B cell (primary cell): ENCODE measurements at regions not wholly inside any gene's neighbourhood (a gene's known extent, or its start where the extent isn't known, plus 50 kb on each side); places are given as distances from the start of the nearest gene placed in this dataset.

ENCODE experiments used
- ATAC-seq: fragments of 200-7000 bp; cut with Tn5 transposase; one replicate; pipeline ENCODE4 v1.10.0; 2021; ENCODE audit warnings: low read depth, mild to moderate bottlenecking, moderate number of reproducible peaks, moderate library complexity
- CTCF ChIA-PET: fragments of 350-600 bp; sonication (Branson Sonifier 250); formaldehyde crosslinking; loops from one replicate; lab custom pipeline; 2021; ENCODE audit warnings: antibody characterized with exemption, inconsistent platforms; lab: Charles Lee
- POLR2A ChIA-PET: fragments of 350-600 bp; sonication (Branson Sonifier 250); formaldehyde crosslinking; loops from one replicate; lab custom pipeline; 2021; ENCODE audit warnings: antibody characterized with exemption; lab: Charles Lee
- DNase-seq: peaks from one replicate; pipeline ENCODE4 v3.0.0; 2013
- H2AFZ ChIP-seq: 2 replicates; pipeline ENCODE4 v1.6.1; 2012; ENCODE audit warnings: mild to moderate bottlenecking, low read depth, low read length; ENCODE audit not compliant: insufficient read depth, poor library complexity, severe bottlenecking
- H3K27ac ChIP-seq, 2 donors: 1 replicate in 1 of 2; 2 replicates in 1 of 2; pipeline ENCODE4 v1.5.1; 2012 to 2013; ENCODE audit warnings: low read length in 2 of 2, mild to moderate bottlenecking in 2 of 2, moderate library complexity in 1 of 2
- H3K27me3 ChIP-seq, 4 experiments: fragments of 200-600 bp in 1 of 4; sonication (generic) in 1 of 4; replicated peaks in 1 of 4; 1 replicate in 2 of 4; 2 replicates in 2 of 4; pipeline versions ENCODE4 v1.6.1 to v1.7.0; 2013 to 2016; ENCODE audit warnings: low read length in 3 of 4, mild to moderate bottlenecking in 2 of 4, mixed read lengths in 1 of 4, moderate library complexity in 1 of 4; ENCODE audit not compliant: insufficient read depth in 4 of 4, control insufficient read depth in 3 of 4; ENCODE audit errors: control extremely low read depth in 1 of 4
- H3K36me3 ChIP-seq, 2 experiments: replicated peaks in 1 of 2; 1 replicate in 1 of 2; 2 replicates in 1 of 2; pipeline versions ENCODE4 v1.6.1 to v1.7.1; 2013; ENCODE audit warnings: low read length in 1 of 2; ENCODE audit not compliant: insufficient read depth in 2 of 2, control insufficient read depth in 1 of 2; ENCODE audit errors: control extremely low read depth in 1 of 2, extremely low read depth in 1 of 2
- H3K4me1 ChIP-seq, 2 donors: fragments of 200-600 bp in 1 of 2; sonication (generic) in 1 of 2; 1 replicate in 1 of 2; 2 replicates in 1 of 2; pipeline versions ENCODE4 v1.5.1 to v1.6.1; 2013 to 2017; ENCODE audit warnings: low read length in 2 of 2; ENCODE audit not compliant: control insufficient read depth in 2 of 2, insufficient read depth in 2 of 2
- H3K4me2 ChIP-seq: replicated peaks from 2 replicates; pipeline ENCODE3; 2012; ENCODE audit warnings: mild to moderate bottlenecking, low read depth, low read length; ENCODE audit not compliant: poor library complexity, severe bottlenecking
- H3K4me3 ChIP-seq, 5 experiments: fragments of 200-600 bp in 1 of 5; sonication (generic) in 1 of 5; 1 replicate in 3 of 5; 2 replicates in 2 of 5; pipeline versions ENCODE4 v1.5.1 to v1.7.0; 2011 to 2016; ENCODE audit warnings: low read length in 4 of 5, mild to moderate bottlenecking in 4 of 5, low read depth in 2 of 5, control low read depth in 1 of 5, moderate library complexity in 1 of 5; ENCODE audit not compliant: insufficient read depth in 1 of 5; ENCODE audit errors: control extremely low read depth in 1 of 5, extremely low read depth in 1 of 5
- H3K79me2 ChIP-seq: fragments of 200-600 bp; sonication (generic); one replicate; pipeline ENCODE4 v1.6.0; 2016; ENCODE audit warnings: low read length; ENCODE audit not compliant: control insufficient read depth, insufficient read depth
- H3K9ac ChIP-seq: fragments of 200-600 bp; sonication (generic); 2 replicates; pipeline ENCODE4 v1.6.1; 2017; ENCODE audit warnings: mild to moderate bottlenecking, low read length, moderate library complexity
- H3K9me3 ChIP-seq, 3 donors: one replicate each; pipeline versions ENCODE4 v1.6.1 to v1.7.1; 2013; ENCODE audit warnings: low read length in 2 of 3; ENCODE audit not compliant: control insufficient read depth in 2 of 3, insufficient read depth in 1 of 3; ENCODE audit errors: control extremely low read depth in 1 of 3
- H4K20me1 ChIP-seq: 2 replicates; pipeline ENCODE4 v1.6.0; 2012; ENCODE audit warnings: mild to moderate bottlenecking, low read length; ENCODE audit not compliant: insufficient read depth, control insufficient read depth, poor library complexity, severe bottlenecking
- H3K27ac Mint-ChIP-seq: one replicate; pipeline ENCODE4 v1.8.0; 2021; ENCODE audit warnings: mixed read lengths
- H3K27me3 Mint-ChIP-seq: one replicate; pipeline ENCODE4 v1.8.0; 2021; ENCODE audit warnings: mixed read lengths
- H3K4me1 Mint-ChIP-seq: one replicate; pipeline ENCODE4 v1.8.0; 2021; ENCODE audit warnings: mixed read lengths
- H3K4me3 Mint-ChIP-seq: one replicate; pipeline ENCODE4 v1.8.0; 2021; ENCODE audit warnings: mixed read lengths
- H3K9me3 Mint-ChIP-seq: one replicate; pipeline ENCODE4 v1.8.0; 2022; ENCODE audit warnings: mixed read lengths; ENCODE audit not compliant: insufficient read depth
- CTCF ChIP-seq: fragments of 200-600 bp; IDR thresholded peaks from one replicate; pipeline ENCODE4 v1.8.0; 2022; ENCODE audit warnings: antibody characterized with exemption, mild to moderate bottlenecking
- EZH2 ChIP-seq: IDR thresholded peaks from 2 replicates; pipeline ENCODE4 v1.6.1; 2012; ENCODE audit warnings: borderline replicate concordance, low read depth, mild to moderate bottlenecking, moderate library complexity, low read length; ENCODE audit not compliant: insufficient read depth, poor library complexity, severe bottlenecking
- WGBS: methylation state at CpG from one replicate; pipeline ENCODE4 v1.1.5; 2013; ENCODE audit warnings: missing lambda C conversion rate; ENCODE audit not compliant: insufficient coverage; 5-methylcytosine and 5-hydroxymethylcytosine counted together
- intact Hi-C: fragments of 100-400 bp; cut with micrococcal nuclease; formaldehyde crosslinking; loops from one replicate; pipeline ENCODE4 v1.10.0; 2022

GRCh38 chr1:115423776-115424175 is 85.7 kb upstream of the NGF start:
- H3K79me2 ChIP-seq = no peaks in the 10 kb centered on the region
- ChIA-PET CTCF (no interaction called here), POLR2A (no interaction called here)
- no peak overlapping the region for H3K9ac ChIP-seq
- DNase-seq = no peak
- no peaks in the 10 kb centered on the region for H3K4me1 Mint-ChIP-seq
- no peak overlapping the region for H3K4me2 ChIP-seq
- ATAC-seq = no peak
- H3K27me3 Mint-ChIP-seq = no peaks in the 10 kb centered on the region
- H3K27ac ChIP-seq = no peak overlapping the region
- no peaks in the 10 kb centered on the region for H3K9me3 Mint-ChIP-seq
- TF ChIP-seq CTCF (no peak), EZH2 (no peak)
- H3K4me1 ChIP-seq = no peaks in the 10 kb centered on the region
- H3K9me3 ChIP-seq = peaks cover 0 to 4% (median 0%) of the 10 kb centered on the region in 3 donors
- no peaks in the 10 kb centered on the region for H3K36me3 ChIP-seq
- no peak overlapping the region for H3K4me3 ChIP-seq
- 97% methylated on average over 4 of the region's 5 CpGs for WGBS
- no peaks in the 10 kb centered on the region for H4K20me1 ChIP-seq
- H3K4me3 Mint-ChIP-seq = no peak overlapping the region
- H3K27me3 ChIP-seq = peaks cover 0 to 2% (median 0%) of the 10 kb centered on the region in 4 experiments
- intact Hi-C loops = no loop called here
- no peak overlapping the region for H3K27ac Mint-ChIP-seq
- H2AFZ ChIP-seq = no peak overlapping the region

GRCh38 chr1:115419571-115419970 is 81.5 kb upstream of the NGF start:
- intact Hi-C loops = no loop called here
- no peaks in the 10 kb centered on the region for H3K79me2 ChIP-seq
- no peak overlapping the region for H3K27ac ChIP-seq
- H3K27me3 Mint-ChIP-seq = no peaks in the 10 kb centered on the region
- no peaks in the 10 kb centered on the region for H3K4me1 ChIP-seq
- TF ChIP-seq CTCF (no peak), EZH2 (no peak)
- H3K36me3 ChIP-seq = no peaks in the 10 kb centered on the region
- DNase-seq (no peak), ATAC-seq (no peak)
- CTCF ChIA-PET = no interaction called here
- no peaks in the 10 kb centered on the region for H4K20me1 ChIP-seq
- H2AFZ ChIP-seq = no peak overlapping the region
- WGBS = 100% methylated on average over 1 of the region's 3 CpGs
- no peak overlapping the region for H3K4me2 ChIP-seq
- no peaks in the 10 kb centered on the region for H3K4me1 Mint-ChIP-seq
- H3K4me3 ChIP-seq = no peak overlapping the region
- no peak overlapping the region for H3K27ac Mint-ChIP-seq
- POLR2A ChIA-PET = no interaction called here
- H3K27me3 ChIP-seq = no peaks in the 10 kb centered on the region
- no peaks in the 10 kb centered on the region for H3K9me3 Mint-ChIP-seq
- H3K9ac ChIP-seq = no peak overlapping the region
- H3K9me3 ChIP-seq = no peaks in the 10 kb centered on the region
- H3K4me3 Mint-ChIP-seq = no peak overlapping the region
